ENCODE measurements at regions not wholly inside any gene's neighbourhood (a gene's known extent, or its start where the extent isn't known, plus 50 kb on each side); places are given as distances from the start of the nearest gene placed in this dataset.

DNA sequence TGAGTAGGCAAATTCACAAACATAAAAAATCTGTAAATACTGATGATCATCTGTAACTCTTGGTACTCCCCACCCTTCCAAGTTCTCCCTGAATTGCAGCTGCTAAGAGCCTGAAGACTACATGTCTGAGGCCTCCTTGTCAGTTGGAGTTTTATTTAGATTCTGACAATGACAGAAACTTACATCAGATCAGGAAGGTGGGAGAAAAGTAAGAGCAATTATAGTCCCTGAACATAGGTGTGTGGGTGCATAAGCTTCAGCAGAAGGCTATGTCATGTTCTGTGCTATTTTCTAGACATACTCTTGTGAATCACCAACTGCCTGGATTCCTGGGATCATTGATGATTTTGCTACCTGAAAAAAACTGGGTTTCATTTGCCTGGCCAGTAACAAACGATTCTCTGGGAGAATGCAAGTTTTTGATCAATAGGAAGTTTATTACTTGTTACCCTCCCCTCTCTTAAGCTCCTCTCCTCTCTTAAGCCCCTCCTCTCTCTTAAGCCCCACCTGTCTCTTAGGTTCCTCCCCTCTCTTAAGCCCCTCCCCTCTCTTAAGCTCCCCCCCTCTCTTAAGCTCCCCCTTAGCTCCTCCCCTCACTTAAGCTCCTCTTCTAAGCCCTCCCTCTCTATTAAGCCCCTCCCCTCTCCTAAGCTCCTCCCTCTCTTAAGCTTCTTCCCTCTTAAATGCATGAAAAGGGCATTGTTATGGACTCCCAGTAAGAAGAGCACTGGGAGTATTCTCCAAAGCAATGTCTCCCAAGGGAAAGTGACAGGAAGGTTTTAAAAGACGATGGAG, 1183.4 kb upstream of the AUTS2 start:
- DNase-seq: no peak

DNA sequence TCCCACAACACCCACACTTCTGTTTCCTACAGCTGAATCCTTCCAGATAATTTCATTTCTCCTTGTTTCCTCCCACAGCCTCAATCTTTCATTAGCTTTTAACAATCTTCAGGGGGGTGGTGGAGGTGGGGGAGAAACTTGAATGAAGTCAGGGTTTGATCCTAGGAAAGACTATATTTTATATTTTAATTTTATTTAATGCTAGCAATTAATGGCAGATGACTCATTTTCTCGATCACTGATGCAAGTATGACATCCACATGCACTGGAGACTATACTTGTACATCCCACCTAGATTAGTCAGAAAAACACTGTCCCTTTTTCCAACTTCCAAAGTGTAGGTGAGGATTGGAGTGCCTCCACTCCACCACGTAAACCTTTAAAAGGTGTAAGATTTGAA, 1181.3 kb upstream of the AUTS2 start:
- DNase-seq: no peak

DNA sequence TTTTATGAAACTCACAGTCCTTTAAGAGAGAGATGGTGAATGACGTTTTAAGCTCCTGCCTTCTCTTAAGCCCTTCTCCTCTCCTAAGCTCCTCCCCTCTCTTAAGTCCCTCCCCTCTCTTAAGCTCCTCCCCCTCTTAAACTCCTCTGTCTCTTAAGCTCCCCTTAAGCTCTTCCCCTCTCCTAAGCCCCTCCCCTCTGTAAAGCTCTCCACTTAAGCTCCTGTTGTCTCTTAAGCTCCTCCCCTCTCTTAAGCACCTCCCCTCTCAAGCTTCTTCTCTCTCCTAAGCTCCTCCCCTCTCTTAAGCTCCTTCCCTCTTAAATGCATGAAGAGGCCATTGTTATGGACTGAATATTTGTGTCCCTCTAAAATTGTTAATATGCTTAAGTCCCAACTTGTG, 1180.6 kb upstream of the AUTS2 start:
- DNase-seq: no peak

DNA sequence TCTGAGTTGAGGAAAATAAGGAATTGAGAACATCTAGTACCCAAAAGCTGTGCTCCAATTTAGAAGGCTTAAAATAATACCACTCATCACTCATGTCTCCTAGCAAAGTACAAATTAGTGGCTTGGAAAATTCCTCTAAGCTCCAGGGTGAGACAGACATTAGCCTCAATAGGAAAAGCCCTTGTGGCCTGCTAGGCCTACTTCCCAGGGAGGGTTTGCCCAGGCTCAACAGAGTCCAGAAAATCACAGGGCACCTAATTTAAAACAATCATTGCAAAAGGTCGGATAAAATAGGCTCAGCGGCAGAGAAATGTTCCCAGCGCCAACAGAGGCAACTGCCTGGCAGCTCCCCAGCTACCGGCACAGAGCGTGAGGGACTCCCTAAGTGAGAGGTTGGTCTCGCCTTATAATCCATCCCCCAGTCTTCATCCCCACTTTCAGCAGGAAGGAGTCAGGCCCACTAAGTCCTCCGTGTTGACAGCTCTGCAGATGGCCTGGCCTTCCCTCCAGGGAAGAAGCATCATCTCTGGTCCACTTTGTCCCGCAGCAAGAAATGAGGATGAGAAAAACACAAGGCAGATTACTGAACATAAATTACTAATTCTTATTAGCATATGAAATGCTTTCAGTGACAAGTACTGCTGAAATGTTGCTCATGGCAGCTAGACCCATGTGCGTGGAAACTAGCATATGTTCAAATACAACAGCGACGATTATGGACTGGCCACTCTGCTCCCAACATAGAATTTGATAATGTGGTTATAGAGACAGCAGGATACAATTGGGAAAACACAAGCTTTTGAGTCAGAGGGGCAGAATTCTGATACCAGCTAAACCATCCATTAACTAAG, 1177.7 kb upstream of the AUTS2 start:
- DNase-seq: no peak

DNA sequence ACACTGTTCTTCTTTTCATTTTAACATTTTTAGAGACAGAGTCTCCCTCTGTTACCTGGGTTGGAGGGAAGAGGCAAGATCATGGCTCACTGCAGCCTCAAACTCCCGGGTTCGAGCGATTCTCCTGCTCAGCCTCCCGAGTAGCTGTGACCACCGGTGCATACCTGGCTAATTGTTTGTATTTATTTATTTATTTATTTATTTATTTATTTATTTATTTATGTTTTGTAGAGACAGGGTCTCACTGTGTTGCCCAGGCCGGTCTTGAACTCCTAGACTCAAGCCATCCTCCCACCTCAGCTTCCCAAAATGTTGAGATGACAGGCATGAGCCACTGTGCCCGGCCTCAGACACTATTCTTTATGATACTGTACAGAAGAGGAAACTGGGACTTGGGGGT, 1176.6 kb upstream of the AUTS2 start:
- DNase-seq: no peak

DNA sequence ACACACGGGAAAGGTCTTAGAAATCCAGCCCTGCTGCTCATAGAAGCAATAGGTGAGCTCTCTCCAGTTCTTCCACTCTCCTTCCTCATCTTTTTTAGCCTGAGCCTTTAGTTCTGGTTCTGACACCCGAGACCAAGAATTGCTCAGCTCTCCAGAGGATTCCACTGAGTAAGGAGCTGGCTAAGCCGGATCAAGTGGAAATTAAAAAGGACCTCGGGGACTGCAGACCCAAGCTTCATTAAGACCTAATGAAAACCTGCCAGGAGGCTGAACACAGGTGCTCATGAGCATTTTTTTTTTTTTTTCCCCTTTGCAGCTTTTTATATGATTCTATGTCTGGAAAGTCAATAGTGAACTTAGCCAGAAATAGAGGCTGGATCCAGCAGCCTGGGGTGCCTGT, 1176.0 kb upstream of the AUTS2 start:
- no peak for DNase-seq

DNA sequence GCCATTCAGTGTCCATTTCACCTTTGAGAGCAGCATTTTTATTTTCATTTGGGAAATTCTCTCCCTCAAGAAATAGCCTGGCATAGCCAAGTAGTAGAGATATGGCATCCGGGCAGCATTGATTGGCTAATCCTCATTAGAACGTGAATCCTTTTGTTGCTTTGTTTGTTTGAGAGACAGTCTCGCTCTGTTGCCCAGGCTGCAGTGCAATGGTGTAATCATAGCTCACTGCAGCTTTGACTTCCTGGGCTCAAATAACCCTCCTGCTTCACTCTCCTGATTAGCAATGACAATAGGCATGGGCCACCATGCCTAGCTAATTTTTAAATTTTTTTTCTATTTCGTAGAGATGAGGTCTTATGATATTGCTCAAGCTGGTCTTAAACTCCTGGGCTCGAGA, 1174.9 kb upstream of the AUTS2 start:
- DNase-seq: no peak

DNA sequence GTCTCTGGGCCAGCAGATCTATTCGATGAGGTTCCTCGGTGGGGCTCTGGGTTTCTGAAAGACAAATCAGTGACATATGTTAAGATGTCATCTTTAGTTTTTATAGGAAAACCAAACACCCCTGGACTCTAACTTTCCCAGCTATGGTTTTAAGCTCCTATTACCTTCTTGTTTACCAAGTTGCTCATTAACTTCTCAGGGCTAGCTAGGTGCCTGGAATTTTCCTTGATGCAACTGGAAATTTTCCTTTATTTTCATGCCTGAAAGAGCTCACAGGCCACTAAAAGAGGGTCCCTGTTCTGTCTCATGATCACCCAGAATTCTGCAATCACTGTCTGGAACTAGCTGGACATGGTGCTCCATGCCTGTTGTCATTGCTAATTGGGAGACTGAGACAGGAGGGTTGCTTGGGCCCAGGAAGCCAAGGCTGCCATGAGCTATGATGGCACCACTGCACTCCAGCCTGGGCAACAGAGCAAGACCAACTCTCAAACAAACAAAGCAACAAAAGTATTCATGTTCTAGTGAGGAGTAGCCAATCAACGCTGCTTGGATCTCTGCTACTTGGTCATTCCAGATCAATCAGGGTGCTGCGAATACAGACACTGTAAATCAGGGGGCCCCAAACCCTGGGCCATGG, 1173.5 kb upstream of the AUTS2 start:
- DNase-seq: no peak

DNA sequence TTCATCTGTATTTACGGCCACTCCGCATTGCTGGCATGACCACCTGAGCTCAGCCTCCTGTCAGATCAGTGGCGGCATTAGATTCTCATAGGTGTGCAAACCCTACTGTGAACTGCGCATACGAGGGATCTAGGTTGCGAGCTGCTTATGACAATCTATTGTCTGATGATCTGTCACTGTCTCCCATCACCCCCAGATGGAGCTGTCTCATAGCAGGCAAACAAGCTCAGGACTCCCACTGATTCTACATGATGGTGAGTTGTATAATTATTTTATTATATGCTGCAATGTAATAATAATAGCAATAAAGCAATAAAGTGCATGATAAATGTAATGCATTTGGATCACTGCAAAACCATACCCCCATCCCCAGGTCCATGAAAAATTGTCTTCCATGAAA, 1172.9 kb upstream of the AUTS2 start:
- DNase-seq: no peak

DNA sequence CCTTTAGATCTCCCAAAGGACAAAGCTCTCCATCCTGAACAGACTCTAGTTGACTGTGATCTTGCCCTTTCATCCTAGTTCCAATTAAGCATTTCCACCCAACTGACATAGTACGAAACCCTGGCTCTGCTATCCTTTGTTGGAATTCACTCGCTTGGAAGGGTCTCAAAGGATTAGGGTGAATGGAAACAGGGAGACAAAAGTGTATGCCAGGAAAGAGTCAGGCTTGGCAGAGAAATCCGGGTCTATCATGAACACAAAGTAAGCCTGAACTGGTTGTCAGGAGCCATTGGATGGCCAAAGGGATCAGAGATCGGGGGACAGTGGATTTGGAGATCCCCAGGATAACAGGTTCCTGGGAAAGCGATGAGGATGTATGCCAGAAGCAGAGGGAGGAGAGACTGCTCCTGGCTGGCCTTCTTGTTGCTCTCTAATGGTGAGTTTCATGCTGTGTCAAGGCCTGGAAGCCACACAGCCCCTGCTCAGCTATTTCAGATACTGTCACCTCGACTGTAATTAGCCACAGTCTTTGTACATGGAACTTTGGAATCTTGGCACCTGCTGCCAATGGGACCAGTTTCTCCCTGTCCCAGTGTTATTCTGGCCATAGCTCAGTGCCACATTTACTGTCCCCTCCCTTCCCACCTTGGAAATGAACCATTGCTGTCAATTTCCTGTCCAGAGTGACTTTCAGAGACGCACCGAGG, 1168.7 kb upstream of the AUTS2 start:
- DNase-seq: no peak

DNA sequence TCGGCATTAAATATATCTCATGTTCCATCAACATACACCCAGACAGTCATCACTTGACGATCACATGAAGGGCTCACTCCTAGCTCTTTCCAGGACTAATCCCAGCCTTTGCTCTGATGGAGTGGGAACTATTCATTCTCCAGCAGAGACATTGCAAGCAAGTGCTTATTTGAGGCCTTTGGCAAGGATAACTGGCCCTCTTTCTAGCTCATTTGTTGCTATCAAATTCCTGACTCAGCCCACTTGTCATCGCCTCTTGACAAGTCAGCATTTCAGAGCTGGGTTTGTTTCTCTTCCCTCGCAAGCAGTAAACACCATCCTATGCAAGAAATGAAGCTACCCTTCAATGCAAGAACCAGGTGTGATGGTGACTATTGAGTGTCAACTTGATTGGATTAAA, 1165.7 kb upstream of the AUTS2 start:
- no peak for DNase-seq

DNA sequence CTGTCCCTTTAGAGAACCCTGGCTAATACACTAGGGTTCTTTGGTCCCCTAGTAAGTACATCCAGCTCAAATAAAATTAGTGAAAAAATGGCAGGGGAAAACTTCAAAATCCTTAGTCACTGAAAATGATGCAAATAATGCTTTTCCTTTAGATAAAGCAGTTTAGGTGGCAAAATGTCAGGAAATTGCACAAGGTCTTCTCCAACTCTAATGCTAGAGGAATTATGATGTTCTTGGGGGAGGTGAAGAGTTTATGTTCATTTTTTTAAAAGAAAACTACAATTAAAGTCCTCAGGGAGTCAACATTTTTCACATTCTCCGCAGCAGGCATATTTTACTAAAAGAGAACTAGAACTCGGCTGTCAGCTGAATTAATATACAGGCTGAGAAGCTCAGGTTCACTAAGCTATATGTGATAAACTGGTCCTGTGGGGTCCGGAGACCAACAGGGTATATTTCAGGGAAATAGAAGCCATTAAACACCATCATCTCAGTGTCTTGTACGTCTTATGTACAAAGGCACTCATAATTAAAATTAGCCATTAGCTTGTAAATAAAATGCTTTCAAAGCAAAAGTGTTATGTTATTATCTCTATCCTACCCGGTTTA, 1164.7 kb upstream of the AUTS2 start:
- DNase-seq: no peak

DNA sequence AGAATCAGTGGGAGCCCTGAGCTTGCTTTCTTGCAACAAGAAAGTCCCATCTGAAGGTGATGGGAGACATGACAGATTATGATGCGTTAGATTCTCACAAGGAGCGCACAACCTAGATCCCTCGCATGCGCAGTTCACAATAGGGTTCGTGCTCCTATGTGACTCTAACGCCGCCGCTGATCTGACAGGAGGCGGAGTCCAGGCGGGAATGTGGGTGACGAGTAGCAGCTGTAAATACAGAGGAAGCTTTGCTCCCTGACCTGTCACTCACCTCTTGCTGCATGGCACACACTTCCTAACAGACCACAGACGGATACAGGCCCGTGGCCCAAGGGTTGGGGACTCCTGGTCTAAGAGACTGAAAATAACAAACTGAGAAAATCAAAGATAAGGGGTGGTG, 1163.4 kb upstream of the AUTS2 start:
- DNase-seq: no peak

DNA sequence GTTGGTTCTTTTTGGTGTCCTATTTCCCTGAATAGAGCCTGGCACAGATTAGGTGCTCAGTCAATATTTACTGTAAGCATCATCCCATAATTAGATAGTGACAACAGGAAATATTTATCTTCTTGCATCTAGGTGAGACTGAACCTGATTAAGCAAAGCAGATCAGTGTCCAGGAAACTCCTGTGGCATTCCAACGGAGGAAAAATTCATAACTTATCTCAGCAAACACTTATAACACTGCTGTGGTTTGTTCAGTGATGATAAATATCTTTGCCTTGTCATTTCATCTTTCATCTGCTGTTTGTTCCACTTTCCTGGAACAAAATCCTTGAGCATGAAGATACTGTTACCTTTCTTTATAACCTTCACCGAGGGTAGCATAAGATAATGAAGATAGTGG, 1160.3 kb upstream of the AUTS2 start:
- no peak for DNase-seq

DNA sequence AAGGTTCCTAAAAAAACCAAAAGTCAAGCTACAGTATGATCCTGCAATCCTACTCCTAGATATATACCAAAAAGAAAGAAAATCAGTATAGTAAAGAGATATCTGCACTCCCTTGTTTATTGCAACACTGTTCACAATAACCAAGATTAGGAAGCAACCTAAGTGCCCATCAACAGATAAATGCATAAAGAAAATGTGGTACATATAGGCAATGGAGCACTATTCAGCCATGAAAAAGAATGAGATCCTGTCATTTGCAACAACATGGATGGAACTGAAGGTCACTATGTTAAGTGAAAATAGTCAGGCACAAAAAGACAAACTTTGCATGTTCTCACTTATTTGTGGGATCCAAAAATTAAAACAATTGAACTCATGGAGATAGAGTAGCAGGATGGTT, 1159.5 kb upstream of the AUTS2 start:
- DNase-seq: no peak

DNA sequence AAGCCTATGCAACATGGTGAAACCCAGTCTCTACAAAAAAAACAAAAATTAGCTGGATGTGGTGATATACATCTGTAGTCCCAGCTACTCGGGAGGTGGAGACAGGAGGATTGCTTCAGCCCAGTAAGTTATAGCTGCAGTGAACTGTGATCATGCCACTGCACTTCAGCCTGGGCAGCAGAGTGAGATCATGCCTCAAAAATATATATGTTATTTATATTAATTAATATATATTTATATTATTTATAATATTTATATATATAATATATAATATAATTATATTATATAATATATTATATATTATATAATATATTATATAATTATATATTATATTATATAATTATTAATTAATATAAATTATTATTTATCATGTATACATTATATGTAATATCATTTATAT, 1158.4 kb upstream of the AUTS2 start:
- DNase-seq: no peak

DNA sequence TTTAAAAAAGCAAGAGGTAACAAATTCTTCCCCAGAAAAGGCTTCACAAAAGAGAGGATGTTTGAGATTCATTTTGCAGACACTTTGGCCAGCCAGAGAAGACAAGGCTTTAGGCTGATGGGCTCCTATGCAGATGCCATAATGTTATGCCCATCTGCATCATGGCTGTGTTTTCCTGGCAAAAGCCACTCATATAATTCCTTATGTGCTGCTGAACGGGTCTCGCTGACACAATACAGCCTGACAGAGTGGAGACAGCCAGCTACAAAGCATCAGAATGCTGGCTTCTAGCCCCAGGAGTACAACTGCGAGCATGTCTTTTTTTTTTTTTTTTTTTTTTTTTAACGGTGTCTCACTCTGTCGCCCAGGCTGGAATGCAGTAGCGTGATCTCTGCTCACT, 1157.4 kb upstream of the AUTS2 start:
- no peak for DNase-seq

DNA sequence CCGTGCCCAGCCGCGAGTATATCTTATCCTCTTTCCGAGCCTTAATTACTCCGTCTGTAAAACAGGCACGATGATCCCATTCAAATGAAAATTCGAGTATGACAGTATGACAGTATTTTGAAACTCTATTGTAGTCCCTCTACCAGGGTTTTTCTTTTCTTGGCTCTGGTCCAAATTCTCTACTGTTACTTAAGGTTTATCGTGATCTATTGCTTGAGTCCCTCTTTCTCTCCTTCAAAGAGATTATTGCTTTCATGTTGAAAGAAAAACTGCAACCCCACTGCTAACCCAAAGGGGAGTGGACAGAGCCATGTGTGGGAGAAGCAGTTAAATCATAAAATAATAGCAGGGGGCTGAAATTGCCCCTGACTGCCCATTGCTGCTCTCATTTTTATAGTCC, 1156.6 kb upstream of the AUTS2 start:
- no peak for DNase-seq

DNA sequence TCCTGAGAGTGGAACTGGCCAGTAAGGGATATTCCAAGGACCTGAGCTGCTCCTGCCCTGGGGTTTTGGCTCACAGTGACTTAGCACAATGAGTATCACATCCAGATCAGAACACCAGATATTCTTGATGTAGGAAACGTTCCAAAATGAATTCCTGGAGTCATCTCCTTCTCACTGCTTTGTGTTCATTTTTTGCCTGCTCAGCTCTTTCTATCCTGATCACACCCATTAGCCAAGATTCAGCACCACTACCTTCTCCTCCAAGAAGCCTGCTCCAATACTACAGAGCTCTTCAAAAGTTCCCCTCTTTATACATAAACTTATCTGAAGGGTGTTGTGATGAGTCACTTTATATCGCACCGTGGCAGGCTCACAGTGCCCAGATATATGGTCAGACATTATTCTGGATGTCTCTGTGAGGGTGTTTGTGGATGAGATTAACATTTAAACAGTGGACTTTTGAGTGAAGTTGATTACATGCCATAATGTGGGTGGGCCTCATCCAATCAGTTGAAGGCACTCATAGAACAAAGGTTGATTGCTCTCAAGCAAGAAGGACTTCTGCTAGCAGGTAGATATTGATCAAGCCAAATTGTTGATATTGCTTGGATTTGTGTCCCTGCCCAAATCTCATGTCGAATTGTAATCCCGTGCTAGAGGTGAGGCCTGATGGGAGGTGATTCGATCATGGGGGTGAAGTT, 1155.2 kb upstream of the AUTS2 start:
- DNase-seq: no peak

DNA sequence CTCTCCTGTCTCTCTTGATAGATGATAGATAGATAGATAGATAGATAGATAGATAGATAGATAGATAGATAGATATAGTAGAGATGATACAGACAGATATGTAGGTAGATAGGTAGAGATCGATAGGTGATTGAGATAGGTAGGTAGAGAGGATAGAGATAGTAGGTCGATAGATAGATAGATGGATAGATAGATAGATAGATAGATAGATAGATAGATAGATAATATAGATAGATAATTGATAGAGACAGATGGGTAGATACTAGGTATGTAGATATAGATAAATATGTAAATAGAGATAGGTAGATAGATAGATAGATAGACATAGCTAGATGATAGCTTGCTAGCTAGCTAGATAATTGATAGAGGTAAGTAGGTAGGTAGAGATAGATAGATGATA, 1154.2 kb upstream of the AUTS2 start:
- DNase-seq: no peak

DNA sequence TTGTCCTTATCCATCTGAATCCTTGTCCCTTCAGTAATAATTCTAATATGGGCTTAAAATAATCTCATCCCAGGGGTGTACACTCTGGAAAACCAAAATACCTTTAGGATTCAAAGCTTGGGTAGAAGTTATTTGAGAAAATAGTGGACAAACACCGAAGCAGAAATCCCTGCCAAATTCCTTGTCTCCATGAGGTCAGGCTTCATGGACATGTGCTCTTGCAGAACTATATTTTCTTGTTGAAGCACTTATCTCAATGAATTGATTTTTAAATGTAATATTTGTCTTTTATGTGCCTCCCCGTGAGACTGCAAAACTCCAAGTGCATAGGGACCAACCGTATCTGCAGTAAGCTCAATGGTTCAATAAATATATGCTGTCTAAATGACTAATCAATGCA, 1153.3 kb upstream of the AUTS2 start:
- no peak for DNase-seq

DNA sequence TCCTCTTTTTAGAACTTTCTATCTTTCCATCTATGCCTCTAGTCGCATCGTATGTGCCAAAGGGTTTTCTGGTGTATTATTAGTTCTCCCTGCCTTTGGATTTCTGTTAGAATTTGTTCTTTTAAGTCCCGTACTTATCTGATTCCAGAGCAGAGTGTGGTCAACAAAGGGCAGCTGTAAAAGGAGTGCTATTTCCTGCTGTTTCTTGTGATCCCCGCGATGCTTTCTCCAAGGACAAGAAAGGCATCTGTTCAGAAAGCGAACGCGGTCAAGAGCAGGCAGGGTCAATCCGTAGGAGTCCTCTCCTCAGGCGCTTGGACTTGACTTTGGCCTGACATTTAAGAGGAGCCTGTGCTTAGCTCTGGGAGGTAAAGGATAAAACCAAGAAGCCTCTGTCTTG, 1152.1 kb upstream of the AUTS2 start:
- no peak for DNase-seq
